Neural progenitor cell (in vitro differentiated cells): ENCODE measurements at regions not wholly inside any gene's neighbourhood (a gene's known extent, or its start where the extent isn't known, plus 50 kb on each side); places are given as distances from the start of the nearest gene placed in this dataset.
A peak's percentile ranks its signal among the peaks of the same experiment; 100 is the strongest.

Experiments used
- DNase-seq: peaks from one replicate; pipeline ENCODE4 v3.0.0-alpha.2; 2016; ENCODE audit warnings: low spot score
- H2AFZ ChIP-seq: fragments of 200-600 bp; sonication (generic); replicated peaks from 2 replicates; pipeline ENCODE4 v1.6.1; 2016; ENCODE audit warnings: antibody characterized with exemption
- H3F3A ChIP-seq: fragments of 200-600 bp; sonication (generic); 2 replicates; pipeline ENCODE4 v1.6.1; 2016; ENCODE audit warnings: antibody characterized with exemption, low read depth
- H3K27ac ChIP-seq: fragments of 200-600 bp; sonication (generic); 2 replicates; pipeline ENCODE4 v1.5.1; 2016; ENCODE audit warnings: mild to moderate bottlenecking
- H3K27me3 ChIP-seq: fragments of 200-600 bp; sonication (generic); 2 replicates; pipeline ENCODE4 v1.6.1; 2016; ENCODE audit warnings: mild to moderate bottlenecking, moderate library complexity
- H3K36me3 ChIP-seq: fragments of 200-600 bp; sonication (generic); 2 replicates; pipeline ENCODE4 v1.5.1; 2016
- H3K4me1 ChIP-seq: fragments of 200-600 bp; sonication (generic); 2 replicates; pipeline ENCODE4 v1.6.1; 2016; ENCODE audit warnings: mixed run types
- H3K4me2 ChIP-seq: fragments of 200-600 bp; sonication (generic); 2 replicates; pipeline ENCODE4 v1.6.1; 2016
- H3K4me3 ChIP-seq: fragments of 200-600 bp; sonication (generic); 2 replicates; pipeline ENCODE4 v1.5.1; 2016
- H3K79me2 ChIP-seq: fragments of 200-600 bp; sonication (generic); 2 replicates; pipeline ENCODE4 v1.6.1; 2016; ENCODE audit warnings: low read depth
- H3K9ac ChIP-seq: fragments of 200-600 bp; sonication (generic); 2 replicates; pipeline ENCODE4 v1.6.1; 2016
- H3K9me3 ChIP-seq: fragments of 200-600 bp; sonication (generic); 2 replicates; pipeline ENCODE4 v1.5.1; 2016; ENCODE audit warnings: low read depth
- H4K20me1 ChIP-seq: fragments of 200-600 bp; sonication (generic); 2 replicates; pipeline ENCODE4 v1.6.1; 2016; ENCODE audit warnings: low read depth
- H3K27ac Mint-ChIP-seq: 3 replicates; pipeline ENCODE4 v1.8.0; 2021; ENCODE audit warnings: mixed read lengths
- H3K27me3 Mint-ChIP-seq: 2 replicates; pipeline ENCODE4 v1.8.0; 2022; ENCODE audit warnings: low read depth, mild to moderate bottlenecking, inconsistent platforms, moderate library complexity, mixed read lengths; ENCODE audit not compliant: insufficient read depth
- H3K36me3 Mint-ChIP-seq: 3 replicates; pipeline ENCODE4 v1.8.0; 2021; ENCODE audit warnings: mixed read lengths
- H3K4me1 Mint-ChIP-seq: 3 replicates; pipeline ENCODE4 v1.8.0; 2021; ENCODE audit warnings: mixed read lengths
- H3K4me3 Mint-ChIP-seq: 3 replicates; pipeline ENCODE4 v1.8.0; 2021; ENCODE audit warnings: mild to moderate bottlenecking, moderate library complexity, mixed read lengths
- H3K9me3 Mint-ChIP-seq: 3 replicates; pipeline ENCODE4 v1.8.0; 2020; ENCODE audit warnings: mixed read lengths
- EZH2 ChIP-seq: fragments of 200-600 bp; sonication (generic); IDR thresholded peaks from 2 replicates; pipeline ENCODE4 v1.6.1; 2017; ENCODE audit warnings: antibody characterized with exemption, mild to moderate bottlenecking, moderate library complexity
- EZH2phosphoT487 ChIP-seq: fragments of 200-600 bp; sonication (generic); IDR thresholded peaks from 2 replicates; pipeline ENCODE4 v1.6.1; 2017; ENCODE audit warnings: antibody characterized with exemption
- TF ChIP-seq, protein P1 (sequence below): fragments of 200-600 bp; sonication (generic); IDR thresholded peaks from 2 replicates; pipeline ENCODE4 v1.5.1; 2017; ENCODE audit warnings: antibody characterized with exemption, mild to moderate bottlenecking

DNA sequence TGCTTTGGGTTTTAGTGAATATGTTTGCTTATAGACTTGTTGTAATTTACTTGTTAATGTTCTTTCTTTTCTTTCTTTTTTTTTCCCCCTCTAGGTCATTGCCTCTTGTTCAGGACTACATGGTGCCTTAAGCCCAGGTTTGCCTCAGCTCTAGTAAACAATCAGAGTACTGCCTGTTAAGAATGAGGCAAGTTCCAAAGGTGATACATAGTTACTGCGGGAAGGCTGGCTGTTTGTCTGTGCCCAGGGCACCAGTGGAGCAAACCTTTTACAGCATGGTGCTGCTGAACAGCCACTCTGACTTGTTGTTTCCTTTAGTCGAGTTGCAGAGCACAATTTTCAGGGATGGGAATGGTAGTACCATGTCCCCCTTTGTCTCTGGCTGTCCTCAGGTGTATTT, 517.2 kb downstream of the NYAP2 start:
- Histone ChIP-seq H3K4me1 (no peaks in the 10 kb centered on the region), H4K20me1 (no peaks in the 10 kb centered on the region), H3K4me2 (no peak overlapping the region), H3K36me3 (no peaks in the 10 kb centered on the region), H3K27me3 (no peaks in the 10 kb centered on the region), H3K27ac (no peak overlapping the region), H3K9me3 (no peaks in the 10 kb centered on the region), H3K79me2 (no peaks in the 10 kb centered on the region), H3F3A (no peaks in the 10 kb centered on the region), H3K9ac (no peak overlapping the region), H3K4me3 (no peak overlapping the region), H2AFZ (no peak overlapping the region)
- H3K4me3 Mint-ChIP-seq = no peak overlapping the region
- peaks cover 15% of the 10 kb centered on the region for H3K9me3 Mint-ChIP-seq
- H3K27ac Mint-ChIP-seq = no peak overlapping the region
- H3K4me1 Mint-ChIP-seq = peaks cover 10% of the 10 kb centered on the region
- no peak for DNase-seq
- H3K27me3 Mint-ChIP-seq = peaks cover 2% of the 10 kb centered on the region
- TF ChIP-seq, protein P1, sequence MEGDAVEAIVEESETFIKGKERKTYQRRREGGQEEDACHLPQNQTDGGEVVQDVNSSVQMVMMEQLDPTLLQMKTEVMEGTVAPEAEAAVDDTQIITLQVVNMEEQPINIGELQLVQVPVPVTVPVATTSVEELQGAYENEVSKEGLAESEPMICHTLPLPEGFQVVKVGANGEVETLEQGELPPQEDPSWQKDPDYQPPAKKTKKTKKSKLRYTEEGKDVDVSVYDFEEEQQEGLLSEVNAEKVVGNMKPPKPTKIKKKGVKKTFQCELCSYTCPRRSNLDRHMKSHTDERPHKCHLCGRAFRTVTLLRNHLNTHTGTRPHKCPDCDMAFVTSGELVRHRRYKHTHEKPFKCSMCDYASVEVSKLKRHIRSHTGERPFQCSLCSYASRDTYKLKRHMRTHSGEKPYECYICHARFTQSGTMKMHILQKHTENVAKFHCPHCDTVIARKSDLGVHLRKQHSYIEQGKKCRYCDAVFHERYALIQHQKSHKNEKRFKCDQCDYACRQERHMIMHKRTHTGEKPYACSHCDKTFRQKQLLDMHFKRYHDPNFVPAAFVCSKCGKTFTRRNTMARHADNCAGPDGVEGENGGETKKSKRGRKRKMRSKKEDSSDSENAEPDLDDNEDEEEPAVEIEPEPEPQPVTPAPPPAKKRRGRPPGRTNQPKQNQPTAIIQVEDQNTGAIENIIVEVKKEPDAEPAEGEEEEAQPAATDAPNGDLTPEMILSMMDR = no peak
- no peaks in the 10 kb centered on the region for H3K36me3 Mint-ChIP-seq

DNA sequence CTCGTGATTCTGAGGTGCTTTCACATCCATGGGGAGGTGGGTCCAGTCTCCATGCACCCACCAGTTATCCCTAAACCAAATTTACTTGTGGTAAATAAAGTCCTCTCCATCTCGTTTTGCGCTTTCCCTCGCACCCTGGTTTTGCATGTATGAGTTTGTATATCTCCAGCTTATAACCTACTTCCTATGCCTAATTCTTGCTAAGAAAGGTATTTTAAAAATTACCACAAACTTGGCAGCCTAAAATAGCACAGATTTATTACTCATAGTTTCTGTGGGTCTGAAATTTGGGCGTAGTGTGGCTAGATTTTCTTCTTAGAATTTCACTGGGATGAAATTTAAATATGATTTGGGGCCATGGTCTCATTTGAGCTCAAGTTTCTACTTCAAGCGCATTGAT, 511.5 kb downstream of the NYAP2 start:
- Histone ChIP-seq H3K9ac (no peak overlapping the region), H2AFZ (no peak overlapping the region), H3K9me3 (no peaks in the 10 kb centered on the region), H3K36me3 (no peaks in the 10 kb centered on the region), H3F3A (no peaks in the 10 kb centered on the region), H3K79me2 (no peaks in the 10 kb centered on the region), H3K4me1 (no peaks in the 10 kb centered on the region), H3K27me3 (no peaks in the 10 kb centered on the region), H4K20me1 (no peaks in the 10 kb centered on the region), H3K4me2 (no peak overlapping the region), H3K4me3 (no peak overlapping the region), H3K27ac (no peak overlapping the region)
- no peaks in the 10 kb centered on the region for H3K36me3 Mint-ChIP-seq
- H3K27me3 Mint-ChIP-seq = no peaks in the 10 kb centered on the region
- no peak overlapping the region for H3K27ac Mint-ChIP-seq
- H3K4me3 Mint-ChIP-seq = no peak overlapping the region
- DNase-seq = no peak
- H3K4me1 Mint-ChIP-seq = no peaks in the 10 kb centered on the region
- H3K9me3 Mint-ChIP-seq = peaks cover 2% of the 10 kb centered on the region
- TF ChIP-seq EZH2phosphoT487 (no peak), EZH2 (no peak)
- TF ChIP-seq, protein P1 = no peak

DNA sequence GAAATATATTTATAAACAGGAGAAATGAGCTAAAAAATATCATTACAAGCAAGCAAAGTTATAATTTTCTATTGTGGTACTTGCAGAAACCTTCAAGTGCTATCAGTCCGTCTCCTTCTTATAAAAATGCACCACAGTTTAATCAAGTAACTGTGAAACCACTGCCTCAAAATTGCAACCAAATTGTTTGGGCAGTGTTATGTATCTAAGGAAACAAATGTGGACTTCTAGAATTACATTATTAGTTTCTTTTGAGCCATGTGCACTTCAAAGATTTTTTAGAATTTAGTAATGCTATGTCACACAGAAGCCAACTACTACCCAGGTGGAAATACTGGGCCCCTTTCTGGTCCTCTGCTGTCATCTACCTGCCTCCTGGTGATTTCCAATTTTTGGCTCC, 495.6 kb downstream of the NYAP2 start:
- H3K27ac ChIP-seq = no peak overlapping the region
- H3K4me3 ChIP-seq = no peak overlapping the region
- no peaks in the 10 kb centered on the region for H3K4me1 ChIP-seq
- no peaks in the 10 kb centered on the region for H3K27me3 Mint-ChIP-seq
- peak overlapping the region; percentile 13 for H3K27ac Mint-ChIP-seq
- no peaks in the 10 kb centered on the region for H3F3A ChIP-seq
- peaks cover 14% of the 10 kb centered on the region for H3K4me1 Mint-ChIP-seq
- no peak overlapping the region for H3K9ac ChIP-seq
- no peaks in the 10 kb centered on the region for H3K27me3 ChIP-seq
- H2AFZ ChIP-seq = no peak overlapping the region
- DNase-seq = no peak
- H3K9me3 Mint-ChIP-seq = peaks cover 6% of the 10 kb centered on the region
- H3K4me2 ChIP-seq = no peak overlapping the region
- H3K9me3 ChIP-seq = no peaks in the 10 kb centered on the region
- no peaks in the 10 kb centered on the region for H3K79me2 ChIP-seq
- H3K4me3 Mint-ChIP-seq = no peak overlapping the region
- H3K36me3 ChIP-seq = no peaks in the 10 kb centered on the region
- no peaks in the 10 kb centered on the region for H3K36me3 Mint-ChIP-seq
- TF ChIP-seq EZH2 = no peak
- TF ChIP-seq, protein P1 = no peak
- no peaks in the 10 kb centered on the region for H4K20me1 ChIP-seq
